ELR (cell line): ENCODE measurements at regions not wholly inside any gene's neighbourhood (a gene's known extent, or its start where the extent isn't known, plus 50 kb on each side); places are given as distances from the start of the nearest gene placed in this dataset.

Source experiments
- DNase-seq: peaks from one replicate; pipeline ENCODE4 v3.0.0-alpha.2; 2015; ENCODE audit warnings: low read depth

DNA sequence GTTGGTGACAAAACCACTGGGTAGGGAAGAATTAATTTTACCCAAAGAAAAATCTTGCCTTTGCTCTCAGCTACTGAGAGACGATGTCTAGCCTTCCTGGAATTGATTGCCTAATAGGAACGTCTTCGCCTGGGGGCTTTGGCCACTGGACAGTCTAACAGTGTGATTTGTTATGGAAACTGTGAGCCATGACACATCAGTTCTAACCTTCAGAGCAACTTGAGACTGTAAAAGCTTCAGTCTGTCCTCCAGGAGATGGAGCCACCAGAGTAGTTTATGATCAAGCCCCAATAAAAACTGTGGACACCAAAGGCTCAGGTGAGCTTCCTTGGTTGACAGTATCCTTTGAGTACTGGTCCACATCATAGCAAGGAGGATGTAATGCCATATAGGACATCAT lies 235.8 kb upstream of the TMCO5A start:
- DNase-seq, result peak; percentile 56

DNA sequence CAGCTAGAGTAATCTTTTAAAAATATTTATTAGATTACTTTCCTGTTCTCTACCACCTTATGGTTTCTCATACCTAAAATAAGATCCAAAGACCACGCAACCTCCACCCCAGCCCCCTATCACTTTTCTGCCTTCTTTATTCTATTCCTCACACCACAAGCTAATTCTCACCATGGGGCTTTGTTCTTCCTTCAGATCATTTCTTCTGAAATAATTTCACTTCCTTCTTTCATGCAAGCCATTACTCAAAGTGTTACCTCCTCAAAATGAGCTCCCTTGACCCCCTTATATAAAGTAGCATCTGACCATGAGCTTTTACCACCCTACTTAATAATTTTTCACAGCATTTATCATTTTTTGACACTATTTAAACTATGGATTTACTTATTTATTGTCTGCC lies 233.2 kb upstream of the TMCO5A start:
- no peak for DNase-seq

GRCh38 chr15:37709669-37710068 lies 224.8 kb upstream of the TMCO5A start:
- DNase-seq, result no peak

- no peak for DNase-seq
These were observed 219.3 kb upstream of the TMCO5A start for GRCh38 chr15:37715101-37715500.

DNA sequence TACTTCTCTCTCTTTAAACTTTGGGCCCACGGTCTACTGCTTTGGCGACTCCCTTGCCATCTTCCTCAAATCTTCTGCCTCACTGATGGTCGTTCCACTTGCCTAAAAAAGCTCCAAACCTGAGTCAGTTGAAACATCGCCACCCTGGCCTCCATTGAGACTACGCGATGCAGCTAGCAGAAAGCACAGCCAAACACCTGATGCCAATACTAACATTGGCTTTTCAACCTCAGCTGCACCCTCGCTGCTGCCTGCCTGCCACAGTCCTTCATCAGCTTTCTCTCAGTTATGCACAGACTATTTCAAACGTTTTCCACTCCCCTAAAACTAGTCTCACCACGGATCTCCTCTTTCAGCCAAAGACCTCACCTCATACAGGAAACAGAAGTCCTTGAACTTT lies 214.2 kb upstream of the TMCO5A start:
- no peak for DNase-seq

- DNase-seq, result no peak
These were observed 203.2 kb upstream of the TMCO5A start for GRCh38 chr15:37731146-37731746.

DNA sequence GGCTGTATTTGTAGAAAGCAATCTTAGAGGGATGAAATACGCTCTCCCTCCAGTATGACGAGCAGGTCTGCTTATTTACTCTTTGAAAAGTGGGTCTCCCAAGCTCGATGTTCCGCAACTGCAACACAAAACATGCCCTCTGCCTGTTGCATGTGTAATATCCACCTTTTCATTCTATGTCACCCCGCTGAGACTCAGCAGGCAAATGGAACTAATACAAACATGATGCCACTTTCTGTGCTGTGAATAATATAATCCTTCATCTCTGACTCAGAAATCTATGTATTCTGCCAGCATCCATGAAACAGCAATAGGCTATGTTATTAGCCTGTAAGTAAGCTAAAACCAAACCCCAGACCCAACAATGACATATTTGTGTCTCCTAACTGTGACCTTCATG lies 200.8 kb upstream of the TMCO5A start:
- DNase-seq, result no peak

GRCh38 chr15:37740623-37741141 lies 193.8 kb upstream of the TMCO5A start:
- DNase-seq, result no peak

DNA sequence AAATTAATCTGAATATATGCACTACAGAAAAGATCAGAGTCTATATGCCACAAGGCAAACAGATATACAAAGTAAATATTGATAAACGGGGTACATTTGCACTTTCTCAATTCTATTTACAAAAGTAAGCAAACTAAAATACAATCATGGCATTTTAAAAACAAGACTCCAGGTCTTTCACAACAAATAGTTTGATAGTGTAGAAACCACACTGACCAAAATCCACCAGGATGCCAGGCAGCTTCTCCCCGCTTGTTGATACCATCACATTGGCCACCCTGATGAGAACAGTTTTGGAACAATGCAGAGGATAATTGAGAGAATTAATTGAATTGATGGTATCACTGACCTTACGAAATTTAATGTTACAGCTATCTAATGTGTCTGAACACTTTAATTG lies 190.6 kb upstream of the TMCO5A start:
- DNase-seq, result no peak

- DNase-seq, result no peak
These were observed 189.9 kb upstream of the TMCO5A start for GRCh38 chr15:37744521-37744920.

DNA sequence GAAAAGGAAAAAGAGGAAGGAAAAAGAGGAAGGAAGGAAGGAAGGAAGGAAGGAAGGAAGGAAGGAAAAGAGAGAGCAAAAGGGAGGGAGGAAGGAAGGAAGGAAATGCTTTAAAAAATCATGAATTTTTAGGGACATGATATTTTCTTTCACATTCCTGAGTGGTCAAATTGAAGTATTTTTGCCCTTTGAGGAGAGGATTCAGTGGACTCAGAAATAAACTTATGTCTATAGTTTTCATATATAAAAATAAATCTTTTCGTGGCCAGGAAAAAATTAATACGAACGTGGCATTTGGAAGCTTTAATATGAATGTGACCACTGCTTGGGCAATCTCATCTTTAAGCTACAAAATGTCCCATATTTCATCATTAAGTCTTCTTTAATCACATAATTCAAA lies 183.0 kb upstream of the TMCO5A start:
- DNase-seq, result no peak

- no peak for DNase-seq
These were observed 178.0 kb upstream of the TMCO5A start for GRCh38 chr15:37756407-37756806.

GRCh38 chr15:37758412-37758811 lies 176.0 kb upstream of the TMCO5A start:
- no peak for DNase-seq

DNA sequence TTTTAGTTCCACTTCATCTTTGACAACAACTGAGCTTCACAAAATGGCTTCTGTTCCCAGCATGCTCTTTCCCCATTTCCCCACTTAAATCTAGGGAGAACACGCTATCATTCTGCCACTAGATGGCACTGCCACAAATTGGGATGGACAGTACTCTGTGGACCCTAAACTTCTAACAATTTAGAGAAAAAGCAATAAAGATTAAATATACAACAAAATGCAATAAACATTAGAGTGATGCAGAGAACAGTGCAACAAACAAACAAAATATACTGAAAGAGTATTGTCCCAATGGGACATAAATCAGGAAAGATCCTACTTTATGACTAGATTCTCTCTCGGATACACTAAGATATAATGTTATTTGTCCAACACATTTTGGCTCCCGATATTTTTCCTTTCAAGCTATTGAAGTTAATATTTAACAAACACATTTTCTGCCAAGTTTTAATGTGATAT lies 169.7 kb upstream of the TMCO5A start:
- DNase-seq, result peak; percentile 77

GRCh38 chr15:37765786-37766185 lies 168.7 kb upstream of the TMCO5A start:
- peak; percentile 20 for DNase-seq

- peak; percentile 33 for DNase-seq
These were observed 166.5 kb upstream of the TMCO5A start for GRCh38 chr15:37767841-37768455.

- peak; percentile 65 for DNase-seq
These were observed 163.0 kb upstream of the TMCO5A start for GRCh38 chr15:37771465-37771864.

DNA sequence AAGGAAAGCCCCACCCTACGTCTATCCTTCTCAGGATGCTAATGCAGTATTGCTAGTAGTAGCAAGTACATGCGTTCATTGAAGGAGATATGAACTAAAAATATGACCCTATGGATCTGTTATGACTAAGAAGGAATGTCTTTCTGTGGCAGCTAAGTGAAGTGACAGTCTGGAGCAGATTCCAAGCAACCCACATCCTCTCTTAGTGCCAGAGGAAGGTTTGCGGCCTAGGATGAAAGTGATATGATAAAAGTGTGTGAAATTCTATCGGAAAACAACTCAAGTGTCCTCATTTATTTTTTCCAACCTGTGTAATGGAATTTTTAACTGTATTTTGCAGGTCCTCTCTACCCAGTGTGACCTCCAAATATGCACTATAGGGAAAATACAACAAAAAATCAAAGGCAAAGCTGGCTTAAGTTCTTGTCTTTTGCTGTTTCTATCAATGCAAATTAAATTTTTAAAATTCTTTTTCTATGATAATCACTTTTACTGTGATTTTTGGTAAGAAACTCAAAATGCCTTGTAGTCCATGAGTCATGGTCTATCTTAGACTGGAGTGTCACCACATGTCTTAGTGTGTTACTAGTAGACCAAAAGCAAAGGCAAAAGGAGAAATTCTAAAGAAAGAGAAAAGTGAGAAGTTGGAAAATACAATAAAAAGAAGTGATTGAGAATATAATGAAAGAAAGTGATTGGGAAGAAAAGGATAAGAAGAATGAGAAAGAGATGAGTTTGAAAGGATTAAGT lies 161.2 kb upstream of the TMCO5A start:
- DNase-seq, result peak; percentile 81

DNA sequence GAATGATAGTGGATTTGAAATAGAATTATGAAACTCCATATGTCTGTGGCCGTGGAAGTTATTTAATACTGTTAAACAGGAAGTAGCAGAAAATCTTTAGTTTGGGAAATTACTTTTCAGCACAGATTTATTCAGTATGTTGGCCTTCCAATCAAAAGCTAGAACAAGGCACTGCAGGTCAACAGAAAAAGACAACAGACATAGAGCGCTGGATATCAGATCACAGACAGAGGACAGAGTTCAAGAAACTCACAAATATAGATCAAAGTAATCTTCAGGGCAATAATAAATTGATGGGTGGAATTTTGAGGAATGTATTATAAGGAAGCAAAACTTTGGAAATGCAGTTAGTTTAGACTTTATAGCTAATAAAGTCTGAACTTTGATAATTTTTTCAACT lies 159.5 kb upstream of the TMCO5A start:
- no peak for DNase-seq

GRCh38 chr15:37777006-37777405 lies 157.4 kb upstream of the TMCO5A start:
- DNase-seq, result no peak

DNA sequence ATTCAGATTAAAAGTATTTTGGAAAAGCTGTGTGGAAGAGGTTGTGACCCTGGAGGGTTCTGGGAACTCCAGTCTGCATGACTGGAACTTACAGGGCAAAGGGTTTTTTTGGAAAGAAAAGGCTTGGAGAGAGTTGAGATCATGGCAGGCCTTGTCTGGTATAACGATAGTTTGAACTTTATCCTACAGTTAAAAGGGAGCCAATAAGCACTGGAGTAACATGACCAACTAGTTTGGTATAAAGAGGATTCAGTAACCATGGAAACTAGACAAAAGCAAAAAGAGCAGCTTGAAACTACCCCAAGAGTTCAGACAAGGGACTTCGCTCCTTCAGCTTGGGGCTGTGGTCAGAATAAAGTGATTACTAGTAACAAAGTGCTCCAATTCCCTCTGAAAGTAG lies 151.2 kb upstream of the TMCO5A start:
- DNase-seq, result no peak

- no peak for DNase-seq
These were observed 146.1 kb upstream of the TMCO5A start for GRCh38 chr15:37788330-37788729.

GRCh38 chr15:37788767-37789396 lies 145.6 kb upstream of the TMCO5A start:
- DNase-seq, result no peak
